ENCODE measurements at regions not wholly inside any gene's neighbourhood (a gene's known extent, or its start where the extent isn't known, plus 50 kb on each side); places are given as distances from the start of the nearest gene placed in this dataset.

DNA sequence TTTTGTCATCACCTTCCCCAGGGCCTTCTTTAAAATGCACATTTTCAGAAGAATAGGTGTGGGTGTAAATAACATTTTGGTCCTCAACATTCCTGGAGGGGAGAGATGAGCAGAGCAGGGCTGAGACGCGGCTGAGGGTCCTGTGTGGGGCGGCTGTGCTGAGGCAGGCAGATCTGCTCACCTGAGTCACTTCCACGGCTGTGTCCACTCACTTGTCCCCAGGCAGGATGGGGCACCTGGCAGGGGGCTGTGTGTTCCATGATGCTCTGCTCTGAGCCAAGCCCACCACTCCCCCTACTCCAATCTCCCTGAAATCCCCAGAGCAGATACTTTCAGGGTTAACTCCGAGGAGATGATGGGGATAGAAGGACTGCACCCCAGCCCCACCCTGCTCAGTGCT is 93.8 kb downstream of the GLRX3 start:
- ChIA-PET CTCF (no interaction called here), POLR2A (no interaction called here)
- no peak for DNase-seq (ENCODE audit: low read depth, low spot score)
- intact Hi-C loops (cut with micrococcal nuclease; ENCODE audit: unreplicated experiment) (no loop called here), in situ Hi-C loops (cut with HindIII; ENCODE audit: low pct_unique_long_range_greater_than_20kb, low sequenced_read_pairs) (no loop called here)
- Histone ChIP-seq H3K9me3 (ENCODE audit: control insufficient read depth, insufficient read depth, low read depth, low read length) (peaks cover 15% of the 10 kb centered on the region; the same call in 1 of the 2 replicates), H3K4me3 (ENCODE audit: low read depth in 2 of 2, low read length in 2 of 2) (no peak overlapping the region), H3K27me3 (ENCODE audit: control insufficient read depth, insufficient read depth, low read length) (no peaks in the 10 kb centered on the region; the same call in 1 of the 2 replicates), H3K27ac (ENCODE audit: low read length) (no peak overlapping the region), H3K4me1 (ENCODE audit: control insufficient read depth, insufficient read depth, low read length) (no peaks in the 10 kb centered on the region; the same call in 1 of the 2 replicates), H3K36me3 (ENCODE audit: control insufficient read depth, insufficient read depth, low read length) (no peaks in the 10 kb centered on the region)
- no peak for ATAC-seq
- TF ChIP-seq, protein P1, sequence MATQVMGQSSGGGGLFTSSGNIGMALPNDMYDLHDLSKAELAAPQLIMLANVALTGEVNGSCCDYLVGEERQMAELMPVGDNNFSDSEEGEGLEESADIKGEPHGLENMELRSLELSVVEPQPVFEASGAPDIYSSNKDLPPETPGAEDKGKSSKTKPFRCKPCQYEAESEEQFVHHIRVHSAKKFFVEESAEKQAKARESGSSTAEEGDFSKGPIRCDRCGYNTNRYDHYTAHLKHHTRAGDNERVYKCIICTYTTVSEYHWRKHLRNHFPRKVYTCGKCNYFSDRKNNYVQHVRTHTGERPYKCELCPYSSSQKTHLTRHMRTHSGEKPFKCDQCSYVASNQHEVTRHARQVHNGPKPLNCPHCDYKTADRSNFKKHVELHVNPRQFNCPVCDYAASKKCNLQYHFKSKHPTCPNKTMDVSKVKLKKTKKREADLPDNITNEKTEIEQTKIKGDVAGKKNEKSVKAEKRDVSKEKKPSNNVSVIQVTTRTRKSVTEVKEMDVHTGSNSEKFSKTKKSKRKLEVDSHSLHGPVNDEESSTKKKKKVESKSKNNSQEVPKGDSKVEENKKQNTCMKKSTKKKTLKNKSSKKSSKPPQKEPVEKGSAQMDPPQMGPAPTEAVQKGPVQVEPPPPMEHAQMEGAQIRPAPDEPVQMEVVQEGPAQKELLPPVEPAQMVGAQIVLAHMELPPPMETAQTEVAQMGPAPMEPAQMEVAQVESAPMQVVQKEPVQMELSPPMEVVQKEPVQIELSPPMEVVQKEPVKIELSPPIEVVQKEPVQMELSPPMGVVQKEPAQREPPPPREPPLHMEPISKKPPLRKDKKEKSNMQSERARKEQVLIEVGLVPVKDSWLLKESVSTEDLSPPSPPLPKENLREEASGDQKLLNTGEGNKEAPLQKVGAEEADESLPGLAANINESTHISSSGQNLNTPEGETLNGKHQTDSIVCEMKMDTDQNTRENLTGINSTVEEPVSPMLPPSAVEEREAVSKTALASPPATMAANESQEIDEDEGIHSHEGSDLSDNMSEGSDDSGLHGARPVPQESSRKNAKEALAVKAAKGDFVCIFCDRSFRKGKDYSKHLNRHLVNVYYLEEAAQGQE (IDR thresholded peaks at IDR 0.05; ENCODE audit: insufficient read depth in 1 of 2, low read depth in 2 of 2, low read length in 1 of 2): no peak
- TF ChIP-seq, protein P2, sequence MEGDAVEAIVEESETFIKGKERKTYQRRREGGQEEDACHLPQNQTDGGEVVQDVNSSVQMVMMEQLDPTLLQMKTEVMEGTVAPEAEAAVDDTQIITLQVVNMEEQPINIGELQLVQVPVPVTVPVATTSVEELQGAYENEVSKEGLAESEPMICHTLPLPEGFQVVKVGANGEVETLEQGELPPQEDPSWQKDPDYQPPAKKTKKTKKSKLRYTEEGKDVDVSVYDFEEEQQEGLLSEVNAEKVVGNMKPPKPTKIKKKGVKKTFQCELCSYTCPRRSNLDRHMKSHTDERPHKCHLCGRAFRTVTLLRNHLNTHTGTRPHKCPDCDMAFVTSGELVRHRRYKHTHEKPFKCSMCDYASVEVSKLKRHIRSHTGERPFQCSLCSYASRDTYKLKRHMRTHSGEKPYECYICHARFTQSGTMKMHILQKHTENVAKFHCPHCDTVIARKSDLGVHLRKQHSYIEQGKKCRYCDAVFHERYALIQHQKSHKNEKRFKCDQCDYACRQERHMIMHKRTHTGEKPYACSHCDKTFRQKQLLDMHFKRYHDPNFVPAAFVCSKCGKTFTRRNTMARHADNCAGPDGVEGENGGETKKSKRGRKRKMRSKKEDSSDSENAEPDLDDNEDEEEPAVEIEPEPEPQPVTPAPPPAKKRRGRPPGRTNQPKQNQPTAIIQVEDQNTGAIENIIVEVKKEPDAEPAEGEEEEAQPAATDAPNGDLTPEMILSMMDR (IDR thresholded peaks at IDR 0.05): no peak
- TF ChIP-seq POLR2AphosphoS5 (IDR thresholded peaks at IDR 0.05; ENCODE audit: low read depth, low read length): no peak
- TF ChIP-seq TCF7L2 (IDR thresholded peaks at IDR 0.05; ENCODE audit: low read depth, low read length): no peak
- no peak for TF ChIP-seq SIN3A (IDR thresholded peaks at IDR 0.05; ENCODE audit: borderline replicate concordance, insufficient read depth, low read depth, low read length)
- BruUV-seq (replicated peaks): no TSS peak

DNA sequence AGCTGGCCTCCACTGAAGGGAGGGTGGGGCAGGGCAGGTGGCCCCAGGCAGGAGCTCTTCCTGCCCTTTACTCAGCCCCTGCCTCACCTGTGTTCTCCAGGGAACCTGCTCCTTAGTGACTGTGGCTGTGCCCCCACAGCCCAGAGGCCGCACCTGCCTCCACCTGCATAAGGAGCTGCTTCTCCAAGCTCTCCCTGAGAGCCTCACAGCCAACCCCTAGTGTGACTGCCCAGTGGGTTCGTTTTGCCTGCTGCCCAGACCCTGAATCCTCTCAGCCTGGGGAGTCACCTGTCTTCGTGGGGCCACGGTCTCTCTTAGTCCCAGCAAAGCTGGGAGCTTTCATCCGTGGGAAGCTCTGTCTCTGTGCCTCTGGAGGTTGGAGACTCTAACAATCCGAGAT is 94.4 kb downstream of the GLRX3 start:
- Histone ChIP-seq H3K27ac (ENCODE audit: low read length) (no peak overlapping the region), H3K9me3 (ENCODE audit: control insufficient read depth, insufficient read depth, low read depth, low read length) (peaks cover 15% of the 10 kb centered on the region; the same call in 1 of the 2 replicates), H3K4me1 (ENCODE audit: control insufficient read depth, insufficient read depth, low read length) (no peaks in the 10 kb centered on the region; the same call in 1 of the 2 replicates), H3K27me3 (ENCODE audit: control insufficient read depth, insufficient read depth, low read length) (no peaks in the 10 kb centered on the region; the same call in 1 of the 2 replicates), H3K4me3 (ENCODE audit: low read depth in 2 of 2, low read length in 2 of 2) (no peak overlapping the region), H3K36me3 (ENCODE audit: control insufficient read depth, insufficient read depth, low read length) (no peaks in the 10 kb centered on the region)
- no TSS peak for BruUV-seq (replicated peaks)
- CTCF ChIA-PET: no interaction called here
- DNase-seq (ENCODE audit: low read depth, low spot score) (no peak), ATAC-seq (no peak)
- TF ChIP-seq TCF7L2 (IDR thresholded peaks at IDR 0.05; ENCODE audit: low read depth, low read length): no peak
- TF ChIP-seq, protein P2 (IDR thresholded peaks at IDR 0.05): no peak
- no peak for TF ChIP-seq POLR2AphosphoS5 (IDR thresholded peaks at IDR 0.05; ENCODE audit: low read depth, low read length)
- TF ChIP-seq SIN3A (IDR thresholded peaks at IDR 0.05; ENCODE audit: borderline replicate concordance, insufficient read depth, low read depth, low read length): no peak
- TF ChIP-seq, protein P1 (IDR thresholded peaks at IDR 0.05; ENCODE audit: insufficient read depth in 1 of 2, low read depth in 2 of 2, low read length in 1 of 2): no peak
- in situ Hi-C loops (cut with HindIII; ENCODE audit: low pct_unique_long_range_greater_than_20kb, low sequenced_read_pairs): no loop called here
- intact Hi-C loops (cut with micrococcal nuclease; ENCODE audit: unreplicated experiment): no loop called here
- POLR2A ChIA-PET: no interaction called here
